ENCODE measurements at regions not wholly inside any gene's neighbourhood (a gene's known extent, or its start where the extent isn't known, plus 50 kb on each side); places are given as distances from the start of the nearest gene placed in this dataset.
"Not testable (repeated sequence)": the region's sequence is repeated elsewhere in the genome, so short reads cannot be mapped to it uniquely, and the experiment has no call there.

- DNase-seq: no peak
Observed at GRCh38 chr5:174828804-174829510, 104.6 kb downstream of the MSX2 start.

- no peak for DNase-seq
Observed at GRCh38 chr5:174827558-174827957, 103.2 kb downstream of the MSX2 start.

GRCh38 chr5:174825587-174825986 is 101.2 kb downstream of the MSX2 start:
- DNase-seq: no peak

- DNase-seq: no peak
Observed at GRCh38 chr5:174818430-174818829, 94.0 kb downstream of the MSX2 start.

GRCh38 chr5:174817610-174818009 is 93.2 kb downstream of the MSX2 start:
- DNase-seq: no peak

- no peak for DNase-seq
Observed at GRCh38 chr5:174816858-174817257, 92.5 kb downstream of the MSX2 start.

GRCh38 chr5:174811438-174811837 is 87.1 kb downstream of the MSX2 start:
- no peak for DNase-seq

GRCh38 chr5:174810796-174811195 is 86.4 kb downstream of the MSX2 start:
- DNase-seq: no peak

GRCh38 chr5:174807471-174807870 is 83.1 kb downstream of the MSX2 start:
- no peak for DNase-seq

GRCh38 chr5:174806729-174807128 is 82.3 kb downstream of the MSX2 start:
- DNase-seq: no peak

- no peak for DNase-seq
Observed at GRCh38 chr5:174801798-174802197, 77.4 kb downstream of the MSX2 start.

- no peak for DNase-seq
Observed at GRCh38 chr5:174800435-174800834, 76.1 kb downstream of the MSX2 start.

- no peak for DNase-seq
Observed at GRCh38 chr5:174799121-174799520, 74.7 kb downstream of the MSX2 start.

- no peak for DNase-seq
Observed at GRCh38 chr5:174798551-174798951, 74.2 kb downstream of the MSX2 start.

- no peak for DNase-seq
Observed at GRCh38 chr5:174796711-174797192, 72.4 kb downstream of the MSX2 start.

GRCh38 chr5:174794931-174795672 is 70.7 kb downstream of the MSX2 start:
- DNase-seq: no peak

GRCh38 chr5:174793684-174794328 is 69.4 kb downstream of the MSX2 start:
- DNase-seq: peak; percentile 1

GRCh38 chr5:174793076-174793475 is 68.7 kb downstream of the MSX2 start:
- no peak for DNase-seq

GRCh38 chr5:174792265-174792664 is 67.9 kb downstream of the MSX2 start:
- DNase-seq: not testable (repeated sequence)

GRCh38 chr5:174790906-174791305 is 66.5 kb downstream of the MSX2 start:
- DNase-seq: no peak

- DNase-seq: no peak
Observed at GRCh38 chr5:174789596-174789995, 65.2 kb downstream of the MSX2 start.

GRCh38 chr5:174785120-174785680 is 60.8 kb downstream of the MSX2 start:
- no peak for DNase-seq
